ENCODE measurements at regions not wholly inside any gene's neighbourhood (a gene's known extent, or its start where the extent isn't known, plus 50 kb on each side); places are given as distances from the start of the nearest gene placed in this dataset.

- Histone ChIP-seq H3K36me3 (replicated peaks) (no peaks in the 10 kb centered on the region), H3K4me3 (ENCODE audit: low read depth, low read length) (no peak overlapping the region), H3K27ac (no peak overlapping the region), H3K27me3 (replicated peaks) (no peaks in the 10 kb centered on the region)
- in situ Hi-C loops (cut with HindIII; ENCODE audit: low pct_ligation_motif_present, low sequenced_read_pairs) = no loop called here
- TF ChIP-seq CTCF (IDR thresholded peaks at IDR 0.05; ENCODE audit: low read depth, low read length, missing control alignments) = no peak
- no peak for DNase-seq
Observed at GRCh38 chr5:110195288-110195687, 505.6 kb downstream of the MAN2A1 start.

GRCh38 chr5:110201791-110202190 lies 512.1 kb downstream of the MAN2A1 start:
- H3K27ac ChIP-seq = no peak overlapping the region
- H3K4me3 ChIP-seq (ENCODE audit: low read depth, low read length) = no peak overlapping the region
- no peaks in the 10 kb centered on the region for H3K27me3 ChIP-seq (replicated peaks)
- in situ Hi-C loops (cut with HindIII; ENCODE audit: low pct_ligation_motif_present, low sequenced_read_pairs) = no loop called here
- H3K36me3 ChIP-seq (replicated peaks) = no peaks in the 10 kb centered on the region
- no peak for TF ChIP-seq CTCF (IDR thresholded peaks at IDR 0.05; ENCODE audit: low read depth, low read length, missing control alignments)
- DNase-seq = no peak

GRCh38 chr5:110203661-110204060 lies 513.9 kb downstream of the MAN2A1 start:
- Histone ChIP-seq H3K36me3 (replicated peaks) (no peaks in the 10 kb centered on the region), H3K4me3 (ENCODE audit: low read depth, low read length) (no peak overlapping the region), H3K27ac (no peak overlapping the region), H3K27me3 (replicated peaks) (no peaks in the 10 kb centered on the region)
- no peak for TF ChIP-seq CTCF (IDR thresholded peaks at IDR 0.05; ENCODE audit: low read depth, low read length, missing control alignments)
- DNase-seq = no peak
- in situ Hi-C loops (cut with HindIII; ENCODE audit: low pct_ligation_motif_present, low sequenced_read_pairs) = no loop called here

GRCh38 chr5:110209401-110209800 lies 517.1 kb downstream of the TMEM232 start:
- H3K4me3 ChIP-seq (ENCODE audit: low read depth, low read length) = no peak overlapping the region
- H3K27me3 ChIP-seq (replicated peaks) = no peaks in the 10 kb centered on the region
- no peak for TF ChIP-seq CTCF (IDR thresholded peaks at IDR 0.05; ENCODE audit: low read depth, low read length, missing control alignments)
- in situ Hi-C loops (cut with HindIII; ENCODE audit: low pct_ligation_motif_present, low sequenced_read_pairs) = no loop called here
- H3K27ac ChIP-seq = no peak overlapping the region
- H3K36me3 ChIP-seq (replicated peaks) = no peaks in the 10 kb centered on the region
- no peak for DNase-seq

- in situ Hi-C loops (cut with HindIII; ENCODE audit: low pct_ligation_motif_present, low sequenced_read_pairs) = no loop called here
- no peak for DNase-seq
- no peak for TF ChIP-seq CTCF (IDR thresholded peaks at IDR 0.05; ENCODE audit: low read depth, low read length, missing control alignments)
- Histone ChIP-seq H3K36me3 (replicated peaks) (no peaks in the 10 kb centered on the region), H3K27ac (no peak overlapping the region), H3K4me3 (ENCODE audit: low read depth, low read length) (no peak overlapping the region), H3K27me3 (replicated peaks) (no peaks in the 10 kb centered on the region)
Observed at GRCh38 chr5:110218981-110219380, 507.5 kb downstream of the TMEM232 start.

- in situ Hi-C loops (cut with HindIII; ENCODE audit: low pct_ligation_motif_present, low sequenced_read_pairs) = no loop called here
- TF ChIP-seq CTCF (IDR thresholded peaks at IDR 0.05; ENCODE audit: low read depth, low read length, missing control alignments) = no peak
- H3K27ac ChIP-seq = no peak overlapping the region
- H3K4me3 ChIP-seq (ENCODE audit: low read depth, low read length) = no peak overlapping the region
- no peaks in the 10 kb centered on the region for H3K36me3 ChIP-seq (replicated peaks)
- DNase-seq = no peak
- H3K27me3 ChIP-seq (replicated peaks) = no peaks in the 10 kb centered on the region
Observed at GRCh38 chr5:110219769-110220168, 506.7 kb downstream of the TMEM232 start.

Data from brain microvascular endothelial cell (primary cell).